GM19463 (cell line): ENCODE measurements at regions not wholly inside any gene's neighbourhood (a gene's known extent, or its start where the extent isn't known, plus 50 kb on each side); places are given as distances from the start of the nearest gene placed in this dataset.

Experiments
- ATAC-seq: cut with Tn5 transposase; IDR thresholded peaks from one replicate; pipeline ENCODE4 v1.9.1; 2021; ENCODE audit warnings: mild to moderate bottlenecking, moderate library complexity; ENCODE audit not compliant: unreplicated experiment

- ATAC-seq = no peak
Observed at GRCh38 chr12:76259660-76260389, 88.4 kb downstream of the BBS10 start.

DNA sequence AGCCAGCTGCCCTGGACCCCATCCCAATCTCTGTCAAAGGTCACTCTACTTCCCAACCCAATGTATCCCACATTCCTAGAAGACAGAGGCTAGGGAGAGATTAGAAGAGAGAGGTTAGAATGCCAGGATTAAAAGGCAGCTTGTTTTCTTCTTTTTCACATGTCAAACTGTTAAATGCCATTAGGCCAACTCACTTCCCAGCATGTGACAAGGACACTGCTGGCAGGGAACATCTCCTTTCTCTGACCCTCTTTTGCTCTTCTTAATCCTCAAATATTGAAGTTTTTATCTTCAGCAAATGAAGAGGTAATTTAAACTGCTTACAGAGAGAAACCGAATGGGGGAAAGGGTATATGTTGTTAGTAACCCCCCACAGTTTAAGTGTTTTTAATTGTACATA is 89.1 kb downstream of the BBS10 start:
- no peak for ATAC-seq

DNA sequence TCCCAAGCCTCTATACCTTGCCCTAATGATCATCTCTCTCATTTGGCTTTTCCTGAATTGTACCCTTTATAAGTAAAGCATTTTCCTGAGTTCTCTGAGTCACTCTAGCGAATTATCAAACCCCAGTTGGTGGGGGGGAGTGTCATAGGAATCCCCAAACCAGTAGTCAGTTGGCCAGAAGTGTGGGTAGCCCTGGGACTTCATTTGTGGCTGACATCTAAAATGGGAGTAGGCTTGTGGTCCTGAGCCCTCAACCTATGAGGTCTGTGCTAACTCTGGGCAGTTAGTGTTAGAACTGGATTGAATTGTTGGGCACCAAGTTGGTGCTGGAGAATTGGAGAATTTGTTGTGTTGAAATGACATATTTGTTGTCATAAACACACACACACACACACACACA is 91.3 kb downstream of the BBS10 start:
- ATAC-seq = no peak

DNA sequence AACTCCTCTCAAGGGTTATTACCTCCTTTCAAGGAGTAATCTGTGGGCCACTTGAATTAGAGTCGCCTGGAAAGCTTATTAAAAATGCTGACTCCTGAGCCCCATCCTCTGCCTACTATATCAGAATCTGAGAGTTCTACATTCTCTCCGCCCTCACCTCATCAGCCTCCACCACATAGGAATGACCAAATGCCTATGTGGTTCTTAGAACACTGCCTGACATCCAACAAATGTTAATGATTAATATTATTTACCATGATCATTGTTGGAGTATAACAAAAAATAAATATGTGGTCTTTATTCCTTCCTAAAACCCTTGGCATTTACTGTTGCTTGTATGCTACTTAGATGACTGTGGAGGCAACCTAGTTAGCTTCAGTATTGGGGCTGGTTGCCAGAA is 91.9 kb downstream of the BBS10 start:
- ATAC-seq = no peak

GRCh38 chr12:76255692-76256091 is 92.5 kb downstream of the BBS10 start:
- no peak for ATAC-seq

- ATAC-seq = no peak
Observed at GRCh38 chr12:76255281-76255680, 92.9 kb downstream of the BBS10 start.

GRCh38 chr12:76252031-76252430 is 96.2 kb downstream of the BBS10 start:
- ATAC-seq = no peak

DNA sequence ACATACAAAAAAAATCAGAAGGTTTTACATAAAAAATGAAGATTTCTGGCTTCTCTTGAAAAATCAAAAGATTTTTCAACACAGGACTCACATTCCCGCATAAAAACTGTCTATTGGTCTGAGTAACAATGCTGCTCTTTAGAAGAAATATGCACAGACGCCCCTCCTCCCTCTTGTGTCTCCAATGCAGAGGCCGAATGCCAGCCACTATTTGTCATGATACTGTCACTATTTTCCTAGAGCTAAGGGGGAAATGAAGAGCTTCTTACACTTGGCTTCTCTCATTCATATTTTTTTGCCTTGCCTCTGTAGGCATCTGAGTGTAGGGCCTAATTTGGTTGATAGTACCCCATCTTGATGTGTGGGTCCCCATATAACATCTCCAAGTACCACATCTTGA is 98.0 kb downstream of the BBS10 start:
- no peak for ATAC-seq

DNA sequence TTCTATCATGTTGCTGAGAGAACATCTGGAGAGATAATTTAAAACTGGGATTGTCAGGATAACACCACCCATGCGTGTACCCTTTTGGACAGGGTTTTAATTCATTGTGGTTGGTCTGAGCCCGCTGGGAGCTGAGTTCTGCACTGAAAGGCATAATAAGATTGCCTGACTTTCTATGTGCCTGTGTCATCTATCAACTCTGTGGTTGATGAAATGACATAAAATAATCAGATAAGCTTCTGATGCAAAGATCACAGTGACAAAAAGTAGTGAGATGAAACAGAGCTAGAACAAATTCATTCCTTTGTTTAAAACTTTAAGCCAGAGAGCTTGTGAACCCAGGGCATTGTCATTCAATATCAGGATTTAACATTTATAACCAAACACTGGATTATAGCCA is 98.7 kb downstream of the BBS10 start:
- no peak for ATAC-seq

DNA sequence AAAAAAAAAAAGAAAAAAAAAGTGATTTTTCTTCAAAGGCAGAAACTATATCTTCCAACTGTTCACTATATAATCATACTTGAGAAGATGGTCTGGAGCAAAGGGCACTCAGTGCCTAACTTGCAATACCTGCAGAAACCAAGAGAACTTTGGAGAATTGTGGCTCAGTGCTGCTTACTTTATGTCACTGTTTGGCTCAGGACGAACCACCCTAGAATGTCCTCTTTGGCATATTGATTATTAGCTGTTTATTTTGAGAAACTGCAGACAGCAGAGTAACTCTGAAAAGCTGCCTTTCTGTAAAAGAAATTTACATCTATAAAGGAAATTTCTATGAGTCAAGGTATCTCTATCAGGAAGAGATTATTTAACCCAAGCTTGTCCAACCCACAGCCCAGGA is 100.2 kb downstream of the BBS10 start:
- ATAC-seq = no peak

- ATAC-seq = no peak
Observed at GRCh38 chr12:76247026-76247646, 101.1 kb downstream of the BBS10 start.

DNA sequence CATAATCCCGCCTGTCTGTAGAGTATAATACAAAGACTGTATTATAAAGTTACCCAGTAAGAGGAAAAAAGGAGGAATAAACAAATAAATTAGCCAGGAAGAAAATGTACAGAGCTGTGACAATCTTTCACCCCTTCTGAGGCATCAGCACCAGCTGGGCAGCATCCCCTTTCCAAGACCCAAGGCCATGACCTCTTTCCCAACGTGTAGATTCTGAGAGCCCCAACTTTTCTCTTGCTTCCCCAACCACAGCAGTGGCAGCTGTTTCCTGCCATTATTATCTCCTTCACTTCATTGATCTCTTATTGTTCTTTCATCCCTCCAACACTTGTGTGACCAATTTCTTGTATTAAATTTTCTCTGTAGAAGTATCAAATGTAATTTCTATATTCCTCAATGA is 101.6 kb downstream of the BBS10 start:
- no peak for ATAC-seq

GRCh38 chr12:76244300-76244699 is 103.9 kb downstream of the BBS10 start:
- no peak for ATAC-seq

DNA sequence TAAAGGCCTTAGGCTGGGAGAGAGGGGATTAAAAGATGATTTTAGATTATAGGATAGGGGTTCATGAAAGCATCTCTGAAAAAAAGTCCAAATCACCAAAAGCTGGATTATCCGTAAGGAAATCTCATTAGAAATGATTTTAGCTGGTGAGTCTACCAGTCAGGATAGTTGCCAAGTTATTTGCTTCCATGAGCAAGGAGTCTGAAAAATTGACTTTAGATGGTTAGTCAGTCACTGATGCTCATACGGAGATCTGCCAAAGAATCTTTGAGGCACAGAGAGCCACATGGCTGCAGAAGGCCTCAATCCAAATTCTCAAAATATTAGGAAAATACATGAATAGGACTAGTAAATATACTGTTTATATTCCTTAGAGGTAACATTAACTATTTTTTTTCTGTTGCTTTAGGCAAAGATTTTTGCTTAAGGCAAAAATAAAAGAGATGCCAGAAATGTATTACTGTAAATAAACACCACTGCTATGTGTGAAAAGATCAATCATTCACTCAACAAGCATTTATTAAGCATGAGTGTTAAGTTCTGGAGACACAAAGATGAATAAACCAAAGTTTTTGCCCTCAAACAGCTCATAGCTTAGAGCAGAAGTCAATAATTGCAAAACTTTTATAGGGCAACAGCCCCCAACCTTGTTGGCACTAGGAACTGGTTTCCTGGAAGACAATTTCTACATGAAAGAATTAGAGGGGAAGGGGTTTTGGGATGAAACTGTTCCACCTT is 105.2 kb downstream of the BBS10 start:
- ATAC-seq = no peak

GRCh38 chr12:76241371-76241770 is 106.8 kb downstream of the BBS10 start:
- no peak for ATAC-seq

DNA sequence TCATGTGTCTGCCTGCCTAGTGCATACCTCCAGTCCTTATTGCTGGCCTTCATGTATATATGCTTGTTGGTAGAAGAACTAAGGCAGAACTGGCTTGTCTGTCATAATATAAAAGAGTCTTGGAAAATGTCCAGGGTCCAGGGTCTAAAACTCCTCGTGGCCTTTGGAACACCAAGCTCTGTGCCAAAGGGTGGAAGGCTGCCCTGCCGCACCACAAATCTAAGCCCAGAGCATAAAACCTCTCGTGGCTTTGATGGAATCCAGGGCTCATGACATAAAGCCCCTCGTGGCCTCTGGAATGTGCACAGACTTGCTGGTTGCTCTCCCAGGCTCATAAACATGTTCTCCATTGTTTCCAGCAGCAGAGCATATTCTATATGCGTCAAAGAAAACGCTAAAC is 107.9 kb downstream of the BBS10 start:
- no peak for ATAC-seq

- ATAC-seq = no peak
Observed at GRCh38 chr12:76238688-76239087, 109.5 kb downstream of the BBS10 start.

- ATAC-seq = no peak
Observed at GRCh38 chr12:76237086-76237701, 111.0 kb downstream of the BBS10 start.

- no peak for ATAC-seq
Observed at GRCh38 chr12:76236640-76237039, 111.6 kb downstream of the BBS10 start.

DNA sequence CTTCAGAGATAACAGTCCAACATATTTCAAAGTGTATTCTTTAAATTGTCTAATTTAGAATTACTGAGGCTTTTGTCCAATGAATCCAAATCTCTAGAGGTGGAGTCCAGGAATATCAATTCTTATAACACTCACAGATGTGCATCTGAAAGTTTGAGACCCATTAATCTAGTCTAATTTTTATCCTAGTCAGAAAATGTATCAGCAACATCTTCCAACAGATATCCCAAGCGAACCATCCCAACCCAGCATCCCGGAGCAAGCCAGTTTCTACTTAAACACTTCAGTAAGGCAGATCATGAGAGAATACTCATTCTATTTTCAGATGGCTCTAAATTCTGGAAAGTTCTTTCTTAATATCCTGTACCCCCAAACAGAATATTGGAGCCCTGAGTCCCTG is 113.5 kb downstream of the BBS10 start:
- ATAC-seq = no peak

DNA sequence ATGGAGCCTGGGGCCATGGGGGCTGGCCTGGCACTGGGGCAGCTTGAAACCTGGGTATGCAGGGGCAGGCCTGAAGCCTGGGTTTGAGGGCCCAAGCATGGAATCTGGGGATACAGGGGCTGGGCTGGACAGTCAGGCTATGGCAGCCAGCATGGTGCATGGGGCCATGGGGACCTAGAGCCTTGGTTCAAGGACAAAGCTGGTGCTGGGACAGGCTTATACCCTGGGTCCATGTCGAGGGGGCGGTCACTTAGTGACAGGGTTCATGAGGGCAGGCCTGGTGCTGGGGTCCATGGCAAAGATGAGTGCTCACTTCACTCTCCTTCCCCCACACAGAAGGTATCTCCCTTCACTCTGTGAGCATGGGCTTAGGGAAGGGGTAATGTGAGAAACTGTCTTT is 116.2 kb downstream of the BBS10 start:
- no peak for ATAC-seq

DNA sequence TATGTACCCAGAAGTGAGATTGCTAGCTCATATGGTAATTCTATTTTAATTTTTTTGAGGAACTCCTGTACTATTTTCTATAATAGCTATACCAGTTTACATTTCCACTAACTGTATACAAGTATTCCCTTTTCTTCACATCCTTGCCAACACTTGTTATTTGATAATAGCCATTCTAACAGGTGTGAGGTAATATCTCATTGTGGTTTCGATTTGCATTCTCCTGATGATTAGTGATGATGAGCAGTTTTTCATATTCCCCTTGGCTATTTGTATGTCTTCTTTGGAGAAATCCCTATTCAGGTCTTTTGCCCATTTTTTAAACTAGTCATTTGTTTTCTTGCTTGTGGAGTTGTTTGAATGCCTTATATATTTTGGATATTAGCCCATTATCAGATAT is 121.3 kb downstream of the BBS10 start:
- ATAC-seq = no peak
